H9 (cell line): ENCODE measurements at regions not wholly inside any gene's neighbourhood (a gene's known extent, or its start where the extent isn't known, plus 50 kb on each side); places are given as distances from the start of the nearest gene placed in this dataset.

Experiments used
- DNase-seq: peaks from one replicate; pipeline ENCODE4 v3.0.0-alpha.2; 2017
- H2AFZ ChIP-seq: one replicate; pipeline ENCODE4 v1.6.1; 2013; ENCODE audit warnings: mild to moderate bottlenecking, low read length, control low read depth, moderate library complexity
- H2AK5ac ChIP-seq: 2 replicates; pipeline ENCODE4 v1.6.1; 2013; ENCODE audit warnings: low read length, control low read depth, mixed read lengths; ENCODE audit not compliant: insufficient read length
- H2BK120ac ChIP-seq: one replicate; pipeline ENCODE4 v1.6.1; 2013; ENCODE audit warnings: low read depth, mild to moderate bottlenecking, low read length, control low read depth, inconsistent platforms; ENCODE audit not compliant: poor library complexity, severe bottlenecking
- H2BK12ac ChIP-seq: 2 replicates; pipeline ENCODE4 v1.6.1; 2013; ENCODE audit warnings: low read length, control low read depth, mixed read lengths, low read depth; ENCODE audit not compliant: insufficient read length
- H2BK15ac ChIP-seq: 2 replicates; pipeline ENCODE4 v1.6.1; 2013; ENCODE audit warnings: low read depth, low read length, control low read depth
- H2BK20ac ChIP-seq: one replicate; pipeline ENCODE4 v1.6.1; 2013; ENCODE audit warnings: low read depth, mild to moderate bottlenecking, low read length, control low read depth, inconsistent platforms; ENCODE audit not compliant: poor library complexity, severe bottlenecking
- H2BK5ac ChIP-seq: 2 replicates; pipeline ENCODE4 v1.6.1; 2013; ENCODE audit warnings: low read length, control low read depth, mixed read lengths; ENCODE audit not compliant: insufficient read length
- H3K14ac ChIP-seq: 2 replicates; pipeline ENCODE4 v1.6.1; 2013; ENCODE audit warnings: low read length, control low read depth; ENCODE audit not compliant: insufficient read depth
- H3K18ac ChIP-seq: 2 replicates; pipeline ENCODE4 v1.6.1; 2013; ENCODE audit warnings: low read depth, mild to moderate bottlenecking, mixed read lengths, low read length, control low read depth; ENCODE audit not compliant: insufficient read length
- H3K23ac ChIP-seq: 2 replicates; pipeline ENCODE4 v1.6.1; 2013; ENCODE audit warnings: low read length, control low read depth, mixed read lengths, low read depth; ENCODE audit not compliant: insufficient read length
- H3K23me2 ChIP-seq: 2 replicates; pipeline ENCODE4 v1.6.1; 2013; ENCODE audit warnings: low read depth, mild to moderate bottlenecking, mixed read lengths, low read length, control low read depth; ENCODE audit not compliant: insufficient read length, poor library complexity, severe bottlenecking
- H3K27ac ChIP-seq: 2 replicates; pipeline ENCODE4 v1.5.1; 2013; ENCODE audit warnings: low read length, control low read depth, mixed read lengths, low read depth; ENCODE audit not compliant: insufficient read length
- H3K27me3 ChIP-seq: 2 replicates; pipeline ENCODE4 v1.6.1; 2013; ENCODE audit warnings: low read length, control low read depth, inconsistent platforms; ENCODE audit not compliant: insufficient read depth
- H3K4ac ChIP-seq: 2 replicates; pipeline ENCODE4 v1.6.1; 2013; ENCODE audit warnings: low read depth, mild to moderate bottlenecking, control low read depth, inconsistent platforms, low read length, moderate library complexity
- H3K4me1 ChIP-seq: 2 replicates; pipeline ENCODE4 v1.6.1; 2013; ENCODE audit warnings: low read length, control low read depth, inconsistent platforms; ENCODE audit not compliant: insufficient read depth
- H3K4me2 ChIP-seq: 2 replicates; pipeline ENCODE4 v1.6.1; 2013; ENCODE audit warnings: low read length, control low read depth, mixed read lengths; ENCODE audit not compliant: insufficient read length, insufficient read depth
- H3K56ac ChIP-seq: 2 replicates; pipeline ENCODE4 v1.6.1; 2013; ENCODE audit warnings: low read depth, mild to moderate bottlenecking, mixed read lengths, low read length, control low read depth; ENCODE audit not compliant: insufficient read length
- H3K79me1 ChIP-seq: 2 replicates; pipeline ENCODE4 v1.6.1; 2013; ENCODE audit warnings: low read depth, mild to moderate bottlenecking, moderate library complexity, low read length, control low read depth, inconsistent platforms; ENCODE audit not compliant: insufficient read depth, poor library complexity, severe bottlenecking
- H3K79me2 ChIP-seq: 2 replicates; pipeline ENCODE4 v1.6.1; 2013; ENCODE audit warnings: low read length, control low read depth, inconsistent platforms; ENCODE audit not compliant: insufficient read depth
- H3K9ac ChIP-seq: 2 replicates; pipeline ENCODE4 v1.6.1; 2013; ENCODE audit warnings: low read length, control low read depth, mixed read lengths; ENCODE audit not compliant: insufficient read length; ENCODE audit errors: extremely low read depth
- H3K9me3 ChIP-seq: one replicate; pipeline ENCODE4 v1.6.1; 2013; ENCODE audit warnings: low read depth, low read length, inconsistent platforms; ENCODE audit not compliant: control insufficient read depth
- H3T11ph ChIP-seq: one replicate; pipeline ENCODE4 v1.6.1; 2013; ENCODE audit warnings: mild to moderate bottlenecking, low read length, control low read depth, inconsistent platforms
- H4K20me1 ChIP-seq: one replicate; pipeline ENCODE4 v1.6.1; 2013; ENCODE audit not compliant: control insufficient read depth, insufficient read length, insufficient read depth
- H4K5ac ChIP-seq: 2 replicates; pipeline ENCODE4 v1.6.1; 2013; ENCODE audit warnings: low read depth, mild to moderate bottlenecking, mixed read lengths, low read length, control low read depth; ENCODE audit not compliant: insufficient read length
- H4K8ac ChIP-seq: replicated peaks from 2 replicates; pipeline ENCODE4 v1.6.1; 2013; ENCODE audit warnings: low read length, control low read depth, mixed read lengths, low read depth; ENCODE audit not compliant: insufficient read length
- H4K91ac ChIP-seq: 2 replicates; pipeline ENCODE4 v1.6.1; 2013; ENCODE audit warnings: low read depth, mild to moderate bottlenecking, moderate library complexity, mixed read lengths, low read length, control low read depth; ENCODE audit not compliant: insufficient read length
- H3K27ac Mint-ChIP-seq, 3 experiments: 2 replicates in 2 of 3; 3 replicates in 1 of 3; pipeline ENCODE4 v1.8.0; 2020 to 2021; ENCODE audit warnings: mixed read lengths in 3 of 3, mild to moderate bottlenecking in 1 of 3, moderate library complexity in 1 of 3
- H3K27me3 Mint-ChIP-seq: 2 replicates; pipeline ENCODE4 v1.8.0; 2021; ENCODE audit warnings: low read depth, mild to moderate bottlenecking, moderate library complexity, mixed read lengths
- H3K36me3 Mint-ChIP-seq, 3 experiments: 2 replicates in 2 of 3; 3 replicates in 1 of 3; pipeline ENCODE4 v1.8.0; 2020 to 2021; ENCODE audit warnings: low read depth in 3 of 3, mixed read lengths in 3 of 3; ENCODE audit not compliant: insufficient read depth in 1 of 3
- H3K4me1 Mint-ChIP-seq, 2 experiments: 2 replicates each; pipeline ENCODE4 v1.8.0; 2020; ENCODE audit warnings: mixed read lengths in 2 of 2
- H3K4me3 Mint-ChIP-seq, 2 experiments: 2 replicates in 1 of 2; 3 replicates in 1 of 2; pipeline ENCODE4 v1.8.0; 2020 to 2021; ENCODE audit warnings: mild to moderate bottlenecking in 2 of 2, mixed read lengths in 2 of 2, moderate library complexity in 1 of 2
- H3K9me3 Mint-ChIP-seq, 2 experiments: 2 replicates in 1 of 2; 3 replicates in 1 of 2; pipeline ENCODE4 v1.8.0; 2020; ENCODE audit warnings: mild to moderate bottlenecking in 2 of 2, mixed read lengths in 2 of 2, moderate library complexity in 1 of 2
- WGBS: extraction: QIAGEN DNeasy Blood & Tissue Kit; methylation state at CpG from one replicate; pipeline ENCODE4 v1.1.7; 2013; ENCODE audit warnings: missing lambda C conversion rate, low lambda C conversion rate, mixed read lengths; ENCODE audit not compliant: insufficient read length; ENCODE audit errors: extremely low coverage; 5-methylcytosine and 5-hydroxymethylcytosine counted together
- TF ChIP-seq, protein P1 (sequence below): fragments of 200-600 bp; sonication (generic); conservative IDR thresholded peaks from 3 replicates; pipeline ENCODE4 v1.8.0; 2021; ENCODE audit warnings: antibody characterized with exemption, mild to moderate bottlenecking

DNA sequence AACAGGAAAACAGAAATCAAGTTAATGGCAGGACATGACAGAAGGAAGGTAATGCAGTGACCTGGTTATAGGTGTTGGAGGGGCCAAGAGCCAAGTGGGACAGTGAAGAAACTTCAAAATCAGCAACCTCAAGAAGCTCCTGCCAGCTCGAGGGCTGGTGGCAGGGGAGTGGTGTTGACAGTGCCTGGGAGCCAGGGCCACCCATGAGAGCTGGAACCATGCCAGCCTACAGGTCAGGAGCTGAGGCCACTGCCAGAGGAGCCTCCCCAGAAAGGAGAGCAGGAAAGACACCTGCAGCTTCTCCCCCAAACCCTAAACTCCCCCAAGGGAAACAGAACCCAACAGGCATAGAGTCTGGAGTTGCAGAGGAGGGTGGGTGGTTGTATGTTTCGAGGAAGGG lies 262.1 kb downstream of the LRFN2 start:
- no peak overlapping the region for H4K8ac ChIP-seq
- no peak overlapping the region for H3K23ac ChIP-seq
- no peak overlapping the region for H2BK15ac ChIP-seq
- TF ChIP-seq, protein P1, sequence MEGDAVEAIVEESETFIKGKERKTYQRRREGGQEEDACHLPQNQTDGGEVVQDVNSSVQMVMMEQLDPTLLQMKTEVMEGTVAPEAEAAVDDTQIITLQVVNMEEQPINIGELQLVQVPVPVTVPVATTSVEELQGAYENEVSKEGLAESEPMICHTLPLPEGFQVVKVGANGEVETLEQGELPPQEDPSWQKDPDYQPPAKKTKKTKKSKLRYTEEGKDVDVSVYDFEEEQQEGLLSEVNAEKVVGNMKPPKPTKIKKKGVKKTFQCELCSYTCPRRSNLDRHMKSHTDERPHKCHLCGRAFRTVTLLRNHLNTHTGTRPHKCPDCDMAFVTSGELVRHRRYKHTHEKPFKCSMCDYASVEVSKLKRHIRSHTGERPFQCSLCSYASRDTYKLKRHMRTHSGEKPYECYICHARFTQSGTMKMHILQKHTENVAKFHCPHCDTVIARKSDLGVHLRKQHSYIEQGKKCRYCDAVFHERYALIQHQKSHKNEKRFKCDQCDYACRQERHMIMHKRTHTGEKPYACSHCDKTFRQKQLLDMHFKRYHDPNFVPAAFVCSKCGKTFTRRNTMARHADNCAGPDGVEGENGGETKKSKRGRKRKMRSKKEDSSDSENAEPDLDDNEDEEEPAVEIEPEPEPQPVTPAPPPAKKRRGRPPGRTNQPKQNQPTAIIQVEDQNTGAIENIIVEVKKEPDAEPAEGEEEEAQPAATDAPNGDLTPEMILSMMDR = no peak
- H4K20me1 ChIP-seq = no peaks in the 10 kb centered on the region
- no peak overlapping the region for H2BK12ac ChIP-seq
- no peak overlapping the region for H3K9ac ChIP-seq
- no peaks in the 10 kb centered on the region for H3K9me3 ChIP-seq
- H4K91ac ChIP-seq = no peak overlapping the region
- H3K79me1 ChIP-seq = no peaks in the 10 kb centered on the region
- H2BK120ac ChIP-seq = no peak overlapping the region
- no peak overlapping the region for H3K4me3 Mint-ChIP-seq
- no peaks in the 10 kb centered on the region for H3K9me3 Mint-ChIP-seq
- H2BK5ac ChIP-seq = no peak overlapping the region
- WGBS = no CpG with 5 or more reads among the region's 2 CpGs
- DNase-seq = no peak
- H2AFZ ChIP-seq = no peak overlapping the region
- no peak overlapping the region for H3T11ph ChIP-seq
- no peak overlapping the region for H3K27ac ChIP-seq
- H2BK20ac ChIP-seq = no peak overlapping the region
- H3K18ac ChIP-seq = no peak overlapping the region
- H3K36me3 Mint-ChIP-seq = no peaks in the 10 kb centered on the region
- H3K4me2 ChIP-seq = no peak overlapping the region
- peaks cover 4% of the 10 kb centered on the region; the same call in 1 of the 2 replicates for H3K4me1 ChIP-seq
- peak overlapping the region in 1 of 3 experiments; percentile 73; a peak in 1 of 7 replicates for H3K27ac Mint-ChIP-seq
- no peak overlapping the region for H3K14ac ChIP-seq
- H3K23me2 ChIP-seq = peaks cover 3% of the 10 kb centered on the region
- H3K79me2 ChIP-seq = no peaks in the 10 kb centered on the region
- H3K56ac ChIP-seq = no peak overlapping the region
- no peak overlapping the region for H3K4ac ChIP-seq
- H2AK5ac ChIP-seq = no peak overlapping the region
- no peak overlapping the region for H4K5ac ChIP-seq
- H3K27me3 ChIP-seq = no peaks in the 10 kb centered on the region; the same call in 1 of the 2 replicates
- peaks cover 31% of the 10 kb centered on the region for H3K27me3 Mint-ChIP-seq
- H3K4me1 Mint-ChIP-seq = peaks cover 45 to 49% of the 10 kb centered on the region in 2 experiments
